CD4-positive, alpha-beta T cell (primary cell): ENCODE measurements at regions not wholly inside any gene's neighbourhood (a gene's known extent, or its start where the extent isn't known, plus 50 kb on each side); places are given as distances from the start of the nearest gene placed in this dataset.
A peak's percentile ranks its signal among the peaks of the same experiment; 100 is the strongest.
"Not testable (repeated sequence)": the region's sequence is repeated elsewhere in the genome, so short reads cannot be mapped to it uniquely, and the experiment has no call there.

Experiments
- ATAC-seq: fragments of 200-7000 bp; cut with Tn5 transposase; one replicate; pipeline ENCODE4 v1.10.0; 2022; ENCODE audit warnings: mild to moderate bottlenecking; ENCODE audit not compliant: poor library complexity
- CTCF ChIA-PET: fragments of 350-600 bp; sonication (Branson Sonifier 250); formaldehyde crosslinking; loops from one replicate; lab custom pipeline; 2021; ENCODE audit warnings: antibody characterized with exemption, inconsistent platforms; lab: Charles Lee
- POLR2A ChIA-PET: fragments of 350-600 bp; sonication (Branson Sonifier 250); formaldehyde crosslinking; loops from one replicate; lab custom pipeline; 2021; ENCODE audit warnings: antibody characterized with exemption, inconsistent platforms; lab: Charles Lee
- DNase-seq, 14 experiments: peaks; one replicate each; pipeline ENCODE4 v3.0.0-alpha.2; 2013 to 2020; ENCODE audit warnings: mixed read lengths in 2 of 14
- H3K27ac ChIP-seq, 2 donors: one replicate each; pipeline versions ENCODE4 v1.5.1 to v1.7.0; 2013; ENCODE audit warnings: low read length in 2 of 2, low read depth in 1 of 2, mild to moderate bottlenecking in 1 of 2
- H3K27me3 ChIP-seq, 2 experiments: 1 replicate in 1 of 2; 2 replicates in 1 of 2; pipeline versions ENCODE4 v1.6.1 to v1.7.0; 2013; ENCODE audit warnings: low read length in 2 of 2, control low read depth in 1 of 2, mild to moderate bottlenecking in 1 of 2, moderate library complexity in 1 of 2; ENCODE audit not compliant: insufficient read depth in 2 of 2, control insufficient read depth in 1 of 2
- H3K36me3 ChIP-seq: one replicate; pipeline ENCODE4 v1.6.1; 2013; ENCODE audit warnings: low read length, control low read depth; ENCODE audit not compliant: insufficient read depth
- H3K4me1 ChIP-seq: one replicate; pipeline ENCODE4 v1.6.1; 2013; ENCODE audit warnings: low read length, control low read depth; ENCODE audit not compliant: insufficient read depth
- H3K4me3 ChIP-seq: one replicate; pipeline ENCODE4 v1.5.1; 2013; ENCODE audit warnings: mild to moderate bottlenecking, low read length, moderate library complexity
- H3K9me3 ChIP-seq, 2 experiments: 1 replicate in 1 of 2; 2 replicates in 1 of 2; pipeline versions ENCODE4 v1.6.1 to v1.7.0; 2013; ENCODE audit warnings: low read length in 2 of 2, mild to moderate bottlenecking in 2 of 2, control low read depth in 1 of 2, moderate library complexity in 1 of 2; ENCODE audit not compliant: control insufficient read depth in 1 of 2, insufficient read depth in 1 of 2
- H3K27ac Mint-ChIP-seq: one replicate; pipeline ENCODE4 v1.8.0; 2020; ENCODE audit warnings: mixed read lengths
- H3K27me3 Mint-ChIP-seq: one replicate; pipeline ENCODE4 v1.8.0; 2021; ENCODE audit warnings: mixed read lengths
- H3K36me3 Mint-ChIP-seq: one replicate; pipeline ENCODE4 v1.8.0; 2021; ENCODE audit warnings: low read depth, mixed read lengths
- H3K4me1 Mint-ChIP-seq: one replicate; pipeline ENCODE4 v1.8.0; 2021; ENCODE audit warnings: low read depth, mixed read lengths
- H3K4me3 Mint-ChIP-seq: one replicate; pipeline ENCODE4 v1.8.0; 2020; ENCODE audit warnings: mild to moderate bottlenecking, mixed read lengths
- H3K9me3 Mint-ChIP-seq: one replicate; pipeline ENCODE4 v1.8.0; 2020; ENCODE audit warnings: mixed read lengths
- CTCF ChIP-seq: fragments of 200-600 bp; IDR thresholded peaks from one replicate; pipeline ENCODE4 v1.8.0; 2022; ENCODE audit warnings: antibody characterized with exemption, mild to moderate bottlenecking
- intact Hi-C, 2 experiments: fragments of 100-400 bp; cut with DNase I in 1 of 2; cut with micrococcal nuclease in 1 of 2; formaldehyde crosslinking; loops; one replicate each; pipeline versions ENCODE4 v1.15.1 to v1.9.0; 2023 to 2025; cut with DNase I, micrococcal nuclease

GRCh38 chr11:87775036-87775435, 400.2 kb downstream of the RAB38 start:
- no peak for ATAC-seq

GRCh38 chr11:87769661-87770060, 405.6 kb downstream of the RAB38 start:
- H3K27ac Mint-ChIP-seq = no peak overlapping the region
- Histone ChIP-seq H3K36me3 (no peaks in the 10 kb centered on the region), H3K4me1 (no peaks in the 10 kb centered on the region), H3K4me3 (no peak overlapping the region), H3K9me3 (no peaks in the 10 kb centered on the region), H3K27ac (no peak overlapping the region), H3K27me3 (no peaks in the 10 kb centered on the region)
- no peaks in the 10 kb centered on the region for H3K36me3 Mint-ChIP-seq
- H3K27me3 Mint-ChIP-seq = no peaks in the 10 kb centered on the region
- CTCF ChIA-PET = no interaction called here
- no peak overlapping the region for H3K4me3 Mint-ChIP-seq
- DNase-seq (no peak), ATAC-seq (no peak)
- no peaks in the 10 kb centered on the region for H3K4me1 Mint-ChIP-seq
- intact Hi-C loops = no loop called here
- no peak for TF ChIP-seq CTCF
- POLR2A ChIA-PET = no interaction called here
- no peaks in the 10 kb centered on the region for H3K9me3 Mint-ChIP-seq

More at GRCh38 chr11:87775036-87775435, 400.2 kb downstream of the RAB38 start:
- Histone ChIP-seq H3K27ac (no peak overlapping the region), H3K4me3 (no peak overlapping the region), H3K4me1 (no peaks in the 10 kb centered on the region), H3K9me3 (no peaks in the 10 kb centered on the region), H3K27me3 (no peaks in the 10 kb centered on the region), H3K36me3 (no peaks in the 10 kb centered on the region)
- Mint-ChIP-seq H3K4me1 (no peaks in the 10 kb centered on the region), H3K9me3 (no peaks in the 10 kb centered on the region), H3K4me3 (no peak overlapping the region), H3K36me3 (no peaks in the 10 kb centered on the region), H3K27me3 (no peaks in the 10 kb centered on the region), H3K27ac (no peak overlapping the region)
- no peak for TF ChIP-seq CTCF
- DNase-seq = no peak
- intact Hi-C loops = no loop called here
- POLR2A ChIA-PET = no interaction called here
- CTCF ChIA-PET = no interaction called here

GRCh38 chr11:87767615-87768014, 407.6 kb downstream of the RAB38 start:
- Histone ChIP-seq H3K4me1 (no peaks in the 10 kb centered on the region), H3K36me3 (no peaks in the 10 kb centered on the region), H3K9me3 (peaks cover 0 to 8% of the 10 kb centered on the region in 2 experiments), H3K4me3 (no peak overlapping the region), H3K27ac (no peak overlapping the region), H3K27me3 (no peaks in the 10 kb centered on the region)
- DNase-seq (no peak), ATAC-seq (no peak)
- TF ChIP-seq CTCF = no peak
- Mint-ChIP-seq H3K27ac (no peak overlapping the region), H3K36me3 (no peaks in the 10 kb centered on the region), H3K27me3 (no peaks in the 10 kb centered on the region), H3K9me3 (no peaks in the 10 kb centered on the region), H3K4me3 (no peak overlapping the region), H3K4me1 (no peaks in the 10 kb centered on the region)
- intact Hi-C loops = no loop called here
- POLR2A ChIA-PET = no interaction called here
- CTCF ChIA-PET = no interaction called here

- H3K27ac Mint-ChIP-seq, H3K4me3 Mint-ChIP-seq, ATAC-seq, CTCF ChIA-PET, H3K27me3 ChIP-seq, POLR2A ChIA-PET, H3K9me3 ChIP-seq, H3K9me3 Mint-ChIP-seq, H3K4me3 ChIP-seq, H3K36me3 ChIP-seq, intact Hi-C loops, H3K4me1 Mint-ChIP-seq, H3K4me1 ChIP-seq, H3K27me3 Mint-ChIP-seq, H3K27ac ChIP-seq, H3K36me3 Mint-ChIP-seq: not testable (repeated sequence)
- peak in 1 of 14 experiments; percentile 4 for DNase-seq
Measured at GRCh38 chr11:87764075-87764474, 411.2 kb downstream of the RAB38 start.
